Upper lobe of right lung (tissue), 1 donor: ENCODE measurements at regions not wholly inside any gene's neighbourhood (a gene's known extent, or its start where the extent isn't known, plus 50 kb on each side); places are given as distances from the start of the nearest gene placed in this dataset.

ENCODE experiments used
- ATAC-seq: fragments of 200-7000 bp; cut with Tn5 transposase; one replicate; pipeline ENCODE4 v1.9.1; 2020; ENCODE audit warnings: mild to moderate bottlenecking, moderate library complexity
- DNase-seq: peaks from one replicate; pipeline ENCODE4 v3.0.0-alpha.2; 2020
- H3K27ac ChIP-seq: fragments of 200-600 bp; one replicate; pipeline ENCODE4 v1.8.0; 2022
- H3K27me3 ChIP-seq: fragments of 200-600 bp; one replicate; pipeline ENCODE4 v1.8.0; 2022; ENCODE audit warnings: mild to moderate bottlenecking
- H3K36me3 ChIP-seq: fragments of 200-600 bp; one replicate; pipeline ENCODE4 v1.8.0; 2022
- H3K4me1 ChIP-seq: fragments of 200-600 bp; one replicate; pipeline ENCODE4 v1.8.0; 2022
- H3K4me3 ChIP-seq: fragments of 200-600 bp; one replicate; pipeline ENCODE4 v1.8.0; 2022; ENCODE audit warnings: mild to moderate bottlenecking
- H3K9me3 ChIP-seq: fragments of 200-600 bp; one replicate; pipeline ENCODE4 v1.8.0; 2022
- intact Hi-C: fragments of 100-400 bp; cut with DNase I; formaldehyde crosslinking; loops from one replicate; pipeline ENCODE4 v1.11.0; 2022
- TF ChIP-seq, protein P1 (sequence below): fragments of 200-600 bp; IDR thresholded peaks from one replicate; pipeline ENCODE4 v1.8.0; 2022; ENCODE audit warnings: antibody characterized with exemption
- donor health status: DM: no; HTN: yes; CAD: no; lungs with severe emphysema.

DNA sequence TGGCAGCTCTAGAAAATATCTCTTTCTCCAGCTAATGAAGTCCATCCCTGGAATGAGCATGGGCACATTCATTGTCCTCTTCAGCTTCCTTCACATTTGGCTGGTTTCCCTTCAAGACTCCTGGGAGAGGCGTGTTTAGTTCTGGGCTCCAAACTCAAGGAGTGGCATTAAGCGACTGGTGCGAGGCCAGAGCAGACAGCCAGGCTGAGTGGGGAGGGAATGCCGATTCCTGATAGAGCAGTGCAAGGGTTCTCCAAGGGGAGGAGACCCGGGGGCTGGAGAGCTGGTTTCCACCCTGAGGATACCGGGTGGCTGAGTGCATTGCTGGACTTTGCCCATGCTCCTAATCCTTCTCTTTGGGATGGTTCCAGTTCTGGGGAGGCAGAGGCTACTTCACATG lies 372.1 kb downstream of the RPS24 start:
- ATAC-seq (no peak), DNase-seq (peak; percentile 37)
- TF ChIP-seq, protein P1, sequence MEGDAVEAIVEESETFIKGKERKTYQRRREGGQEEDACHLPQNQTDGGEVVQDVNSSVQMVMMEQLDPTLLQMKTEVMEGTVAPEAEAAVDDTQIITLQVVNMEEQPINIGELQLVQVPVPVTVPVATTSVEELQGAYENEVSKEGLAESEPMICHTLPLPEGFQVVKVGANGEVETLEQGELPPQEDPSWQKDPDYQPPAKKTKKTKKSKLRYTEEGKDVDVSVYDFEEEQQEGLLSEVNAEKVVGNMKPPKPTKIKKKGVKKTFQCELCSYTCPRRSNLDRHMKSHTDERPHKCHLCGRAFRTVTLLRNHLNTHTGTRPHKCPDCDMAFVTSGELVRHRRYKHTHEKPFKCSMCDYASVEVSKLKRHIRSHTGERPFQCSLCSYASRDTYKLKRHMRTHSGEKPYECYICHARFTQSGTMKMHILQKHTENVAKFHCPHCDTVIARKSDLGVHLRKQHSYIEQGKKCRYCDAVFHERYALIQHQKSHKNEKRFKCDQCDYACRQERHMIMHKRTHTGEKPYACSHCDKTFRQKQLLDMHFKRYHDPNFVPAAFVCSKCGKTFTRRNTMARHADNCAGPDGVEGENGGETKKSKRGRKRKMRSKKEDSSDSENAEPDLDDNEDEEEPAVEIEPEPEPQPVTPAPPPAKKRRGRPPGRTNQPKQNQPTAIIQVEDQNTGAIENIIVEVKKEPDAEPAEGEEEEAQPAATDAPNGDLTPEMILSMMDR: no peak
- no peak overlapping the region for H3K27ac ChIP-seq
- intact Hi-C loops: no loop called here
- H3K4me1 ChIP-seq: peaks cover 19% of the 10 kb centered on the region
- no peaks in the 10 kb centered on the region for H3K27me3 ChIP-seq
- no peaks in the 10 kb centered on the region for H3K9me3 ChIP-seq
- no peaks in the 10 kb centered on the region for H3K36me3 ChIP-seq
- no peak overlapping the region for H3K4me3 ChIP-seq

DNA sequence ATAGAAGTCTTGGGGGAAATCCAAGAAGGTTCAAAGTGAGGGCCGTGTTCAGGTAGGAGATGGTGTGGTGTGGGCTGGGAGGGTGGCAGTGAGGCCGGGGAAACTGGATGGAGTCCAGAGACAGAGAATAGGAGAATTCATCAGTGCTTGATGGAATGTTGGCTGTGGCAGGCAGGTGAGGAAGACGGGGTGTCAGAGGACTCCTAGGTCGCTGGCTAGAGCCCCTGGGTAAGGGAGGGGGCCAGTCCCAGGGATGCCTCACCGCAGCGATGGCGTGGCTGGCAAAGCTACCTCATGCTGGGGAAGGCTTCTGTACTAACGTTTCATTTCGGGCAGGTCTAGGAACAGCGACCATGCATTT lies 373.0 kb downstream of the RPS24 start:
- ATAC-seq (no peak), DNase-seq (no peak)
- no peaks in the 10 kb centered on the region for H3K36me3 ChIP-seq
- TF ChIP-seq, protein P1: no peak
- H3K4me1 ChIP-seq: peaks cover 19% of the 10 kb centered on the region
- H3K4me3 ChIP-seq: peak overlapping the region; percentile 42
- H3K27ac ChIP-seq: no peak overlapping the region
- intact Hi-C loops: no loop called here
- no peaks in the 10 kb centered on the region for H3K9me3 ChIP-seq
- no peaks in the 10 kb centered on the region for H3K27me3 ChIP-seq

DNA sequence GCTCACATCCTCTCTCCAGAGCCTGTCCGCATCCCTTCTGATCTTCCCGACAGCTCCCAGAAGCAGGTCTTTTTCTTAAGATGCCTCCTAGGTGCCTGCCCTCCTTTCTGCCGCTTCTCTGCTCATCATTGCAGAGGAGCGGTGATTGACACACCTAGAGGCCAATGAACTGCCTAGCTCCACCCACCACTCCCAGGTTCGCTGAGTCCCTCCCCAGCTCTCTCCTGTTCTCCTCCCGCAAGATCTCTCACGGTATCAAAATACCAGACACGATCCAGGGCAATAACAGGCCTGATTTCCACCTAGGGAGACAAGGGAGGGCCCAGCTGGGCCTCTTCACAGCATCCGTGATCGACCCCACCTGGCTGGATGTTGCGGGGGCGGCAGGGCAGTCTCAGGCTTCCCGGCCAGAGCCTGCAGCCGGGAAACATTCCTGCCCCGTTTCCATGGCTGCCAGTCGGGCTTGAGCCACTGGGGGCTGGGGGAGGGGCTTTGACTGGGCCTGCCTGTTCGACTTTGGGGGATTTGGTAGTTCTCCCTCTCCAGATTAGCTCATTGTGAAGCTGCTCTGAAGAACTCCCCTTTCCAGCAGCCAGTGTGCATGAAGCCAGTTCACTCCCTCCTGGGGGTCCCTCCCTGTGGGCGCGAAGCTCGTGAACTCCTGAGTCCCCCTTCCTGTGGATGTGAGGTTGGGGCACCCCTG lies 373.5 kb downstream of the RPS24 start:
- intact Hi-C loops: no loop called here
- TF ChIP-seq, protein P1: no peak
- ATAC-seq: peak; percentile 85
- H3K4me3 ChIP-seq: peak overlapping the region; percentile 42
- DNase-seq: peak; percentile 90
- no peaks in the 10 kb centered on the region for H3K9me3 ChIP-seq
- H3K27me3 ChIP-seq: no peaks in the 10 kb centered on the region
- H3K36me3 ChIP-seq: no peaks in the 10 kb centered on the region
- peak overlapping the region; percentile 60 for H3K27ac ChIP-seq
- peaks cover 19% of the 10 kb centered on the region for H3K4me1 ChIP-seq

DNA sequence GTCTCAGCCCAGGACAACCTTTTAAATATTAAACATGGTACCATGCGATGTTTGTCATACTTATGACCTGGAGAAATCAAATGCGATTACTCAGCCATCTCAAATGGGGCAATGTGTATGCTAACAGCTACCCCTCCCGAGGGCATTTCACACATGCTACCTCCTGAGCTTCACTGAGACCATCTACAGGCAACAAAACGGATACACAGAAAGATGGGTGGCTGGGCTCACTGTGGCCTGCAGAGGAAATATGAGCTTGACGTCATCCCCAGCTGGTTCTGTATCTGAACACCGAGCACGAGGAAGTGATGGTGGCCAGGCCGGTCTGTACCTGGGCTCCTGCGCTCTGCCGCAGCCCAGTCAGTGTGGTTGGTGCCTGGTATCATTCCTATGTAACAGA lies 374.3 kb downstream of the RPS24 start:
- Histone ChIP-seq H3K36me3 (no peaks in the 10 kb centered on the region), H3K27me3 (no peaks in the 10 kb centered on the region), H3K9me3 (no peaks in the 10 kb centered on the region), H3K27ac (peak overlapping the region; percentile 60), H3K4me3 (no peak overlapping the region), H3K4me1 (peaks cover 19% of the 10 kb centered on the region)
- no peak for DNase-seq
- TF ChIP-seq, protein P1: no peak
- ATAC-seq: no peak
- intact Hi-C loops: no loop called here

DNA sequence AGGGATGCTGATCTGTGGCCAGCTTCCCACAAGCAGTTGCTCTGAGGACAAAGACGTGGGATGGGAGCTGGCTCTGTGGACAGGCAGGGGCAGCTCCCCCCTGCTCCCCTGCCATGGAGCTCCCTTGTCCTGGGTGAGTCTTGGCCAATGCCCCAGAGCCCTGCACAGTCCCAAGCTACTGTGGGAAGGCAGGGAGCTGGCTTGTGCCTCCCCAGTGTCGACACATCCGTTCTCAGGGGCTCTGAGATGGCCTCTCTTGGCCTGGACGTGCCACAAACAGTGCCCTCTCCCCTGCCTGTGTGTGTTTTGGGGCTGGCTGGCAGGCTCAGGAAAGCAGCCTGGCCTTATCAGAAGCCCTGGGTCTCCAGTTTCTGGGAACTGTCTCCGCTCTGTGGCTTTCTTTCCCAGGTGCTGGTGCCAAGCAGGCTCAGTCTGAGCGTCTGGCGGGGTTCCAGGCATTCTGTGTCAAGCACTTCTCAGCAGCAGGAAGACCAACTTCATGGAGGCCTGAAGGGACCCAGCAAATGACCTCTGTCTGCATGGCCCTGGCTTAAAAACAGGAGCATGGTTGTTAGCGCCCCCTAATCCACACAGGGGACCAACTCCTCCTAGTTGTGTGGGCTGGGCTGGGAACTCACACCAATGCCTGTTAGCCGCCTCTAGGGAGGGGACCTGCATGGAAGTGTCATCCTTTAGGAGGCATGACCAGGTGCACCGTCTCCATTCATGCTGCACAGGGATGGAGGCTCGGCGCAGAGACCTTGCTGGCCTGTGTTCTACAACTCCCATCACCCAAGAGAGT lies 375.2 kb downstream of the RPS24 start:
- H3K27me3 ChIP-seq: no peaks in the 10 kb centered on the region
- DNase-seq (peak; percentile 91), ATAC-seq (peak; percentile 71)
- H3K4me1 ChIP-seq: peaks cover 19% of the 10 kb centered on the region
- intact Hi-C loops: no loop called here
- TF ChIP-seq, protein P1: no peak
- no peaks in the 10 kb centered on the region for H3K36me3 ChIP-seq
- no peak overlapping the region for H3K4me3 ChIP-seq
- peak overlapping the region; percentile 60 for H3K27ac ChIP-seq
- no peaks in the 10 kb centered on the region for H3K9me3 ChIP-seq
